Stimulated activated CD4-positive, alpha-beta T cell treated with anti-CD3 and anti-CD28 coated beads, Interleukin-15, amount 100 ng/mL, for 24 hours (primary cell): ENCODE measurements at regions not wholly inside any gene's neighbourhood (a gene's known extent, or its start where the extent isn't known, plus 50 kb on each side); places are given as distances from the start of the nearest gene placed in this dataset.

Source experiments
- DNase-seq: peaks from one replicate; pipeline ENCODE4 v3.0.0-alpha.2; 2020

DNA sequence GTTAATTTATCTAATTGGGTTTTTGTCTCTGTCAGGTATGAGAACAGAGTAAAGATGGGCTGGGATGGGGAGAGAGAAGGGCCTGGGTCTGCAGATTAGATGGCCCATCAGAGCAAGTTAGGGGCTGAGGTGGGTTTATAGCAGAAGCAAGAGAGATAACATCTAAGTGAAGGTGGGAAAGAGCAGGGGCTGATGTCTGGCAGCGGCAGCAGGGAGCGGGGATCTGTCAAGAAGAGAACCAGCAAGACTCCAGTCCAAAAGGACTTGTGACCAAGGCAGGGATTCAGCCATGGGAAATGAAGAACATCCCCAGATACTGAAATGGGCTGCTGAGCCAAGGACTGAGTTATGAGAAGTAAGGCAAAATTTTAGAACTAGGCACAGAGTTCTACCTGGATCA is 320.6 kb upstream of the TBL1XR1 start:
- DNase-seq = no peak

DNA sequence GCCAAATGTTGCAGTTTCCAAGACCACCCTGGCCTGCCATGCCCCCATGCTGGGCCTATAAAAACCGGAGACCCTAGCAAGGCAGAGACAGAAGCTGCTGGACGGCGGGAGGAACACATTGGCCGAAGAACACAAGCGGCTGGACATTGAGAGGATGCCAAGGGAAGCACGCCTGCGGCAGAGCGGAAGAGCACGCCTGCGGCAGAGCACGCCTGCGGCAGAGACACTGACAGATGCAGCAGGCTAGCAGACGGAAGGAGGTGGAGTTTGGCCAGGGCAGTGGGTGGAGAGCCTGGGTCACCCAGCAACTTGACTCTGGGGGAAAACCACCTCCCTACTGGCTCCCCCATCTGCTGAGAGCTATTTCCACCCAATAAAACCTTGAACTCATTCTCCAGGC is 322.3 kb upstream of the TBL1XR1 start:
- no peak for DNase-seq

DNA sequence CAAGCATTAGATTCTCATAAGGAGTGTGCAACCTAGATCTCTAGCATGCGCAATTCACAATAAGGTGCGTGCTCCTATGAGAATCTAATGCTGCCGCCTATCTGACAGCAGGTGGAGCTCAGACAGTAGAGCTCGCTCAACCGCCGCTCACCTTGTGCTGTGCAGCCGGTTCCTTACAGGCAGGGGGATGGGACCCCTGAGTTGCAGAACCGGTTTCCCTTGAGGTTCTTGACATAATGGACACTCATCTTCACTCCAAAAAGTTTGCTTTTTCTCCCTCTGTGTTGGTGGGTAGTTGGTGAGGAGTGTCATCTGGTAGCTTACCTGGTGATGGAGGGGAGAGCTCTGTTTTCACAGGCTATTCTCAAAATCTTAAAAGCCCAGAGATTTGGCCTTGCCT is 324.0 kb upstream of the TBL1XR1 start:
- DNase-seq = no peak

DNA sequence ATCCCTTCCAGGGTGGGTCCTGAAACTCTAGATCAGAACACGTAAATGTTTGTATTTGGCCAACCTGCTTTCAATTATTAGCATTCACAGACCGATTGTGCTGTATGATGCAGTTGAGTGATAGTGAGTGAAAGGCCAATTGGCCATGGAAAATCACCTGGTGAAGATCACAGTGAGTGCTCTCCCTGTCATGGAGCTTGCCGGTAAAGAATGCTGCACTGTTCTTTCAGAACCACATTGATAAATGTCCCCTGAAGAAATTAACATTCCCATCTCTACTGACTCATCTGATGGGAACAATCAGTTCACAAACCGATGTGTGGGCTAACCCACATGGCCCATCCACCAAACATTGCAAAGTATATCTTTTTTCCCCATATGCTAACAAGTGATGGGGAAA is 324.8 kb upstream of the TBL1XR1 start:
- DNase-seq = no peak

DNA sequence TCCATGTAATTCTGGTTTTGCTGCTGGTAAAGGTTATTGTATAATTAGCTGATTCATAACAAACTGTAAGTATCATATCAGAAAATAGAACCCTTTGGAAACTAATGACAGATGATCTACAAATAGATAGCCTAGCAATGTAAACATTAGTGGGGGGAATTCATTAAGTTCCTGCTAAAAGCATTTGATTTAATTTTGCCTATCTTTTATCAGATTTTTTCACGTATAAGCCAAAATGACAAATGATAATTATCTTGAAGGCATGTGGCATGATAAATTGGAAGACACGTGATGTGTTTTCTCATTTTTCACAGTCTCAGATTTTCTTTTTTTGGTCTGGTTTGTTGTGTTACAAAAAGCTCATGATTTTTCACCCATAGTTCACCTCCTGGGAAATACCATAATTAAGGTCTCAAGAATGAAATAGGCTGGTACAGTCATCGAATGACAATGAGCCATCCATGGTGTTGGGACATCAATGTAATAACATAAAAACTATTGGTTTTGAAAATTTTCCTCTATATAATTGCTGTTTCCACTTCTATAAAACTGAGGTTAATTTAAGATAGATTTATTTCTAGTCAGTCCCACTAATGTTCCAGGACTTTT is 325.9 kb upstream of the TBL1XR1 start:
- DNase-seq = no peak

DNA sequence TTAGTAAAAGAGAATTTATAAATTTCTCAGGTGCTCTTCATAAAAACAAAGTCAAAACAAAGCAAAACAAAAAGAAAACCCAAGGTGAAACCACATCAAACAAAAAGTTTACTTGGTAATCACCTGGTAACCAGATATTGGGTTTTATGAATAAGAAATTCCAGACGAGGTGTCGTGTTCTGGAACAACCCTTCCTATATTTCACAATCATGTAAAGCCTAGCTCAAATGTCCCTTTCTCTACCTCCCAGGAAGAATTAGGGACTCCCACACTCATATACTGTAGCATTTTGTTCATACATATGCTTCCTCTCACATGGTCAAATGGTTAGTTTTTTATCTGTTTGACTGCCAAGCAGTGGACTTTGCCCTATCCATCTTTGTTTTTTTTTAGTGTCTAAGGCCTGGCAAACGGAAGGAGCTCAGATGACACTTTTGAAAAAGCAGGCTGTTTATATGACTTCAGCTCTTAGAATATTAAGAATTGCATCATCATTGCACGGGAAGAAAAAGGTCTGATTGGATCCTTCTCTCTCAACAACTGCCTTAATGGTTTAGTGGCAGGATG is 326.7 kb upstream of the TBL1XR1 start:
- no peak for DNase-seq

DNA sequence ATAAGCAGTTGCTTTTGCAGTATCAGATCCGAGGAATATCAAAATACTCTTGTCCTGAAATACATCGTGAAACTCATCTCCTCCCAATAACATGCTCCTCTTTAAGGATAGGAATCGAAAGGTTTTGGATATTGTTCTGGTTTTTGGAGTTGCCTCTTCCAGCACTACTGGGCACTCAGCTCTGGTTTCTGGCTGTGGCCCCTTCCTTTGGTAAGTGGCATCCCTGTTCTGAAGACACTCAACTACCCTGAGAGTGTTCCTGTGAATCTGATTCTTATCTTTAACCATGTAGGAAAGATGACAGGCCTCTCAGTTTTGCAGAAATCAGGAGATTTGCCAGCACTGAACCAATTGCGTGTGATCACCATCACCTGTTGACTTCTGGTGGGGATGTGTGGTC is 327.5 kb upstream of the TBL1XR1 start:
- DNase-seq = no peak

DNA sequence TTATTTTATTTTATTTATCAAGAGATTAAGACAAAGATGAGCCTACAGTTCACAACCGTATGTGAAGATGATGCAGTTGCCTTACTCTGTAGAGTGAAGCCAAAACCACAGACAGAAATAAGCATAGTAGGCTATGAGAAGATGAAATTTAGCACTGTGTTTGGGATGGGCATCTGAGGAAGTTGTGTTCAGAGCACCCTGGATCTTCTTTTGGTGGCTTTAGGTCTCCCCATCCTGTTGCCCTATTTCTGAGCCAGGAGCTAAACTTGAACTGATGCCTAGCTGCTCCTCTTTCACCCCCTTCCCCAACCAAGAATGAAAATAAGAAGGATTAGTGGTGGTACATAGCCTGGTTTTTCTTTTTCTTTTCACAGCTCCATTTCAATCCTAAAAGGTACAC is 328.1 kb upstream of the TBL1XR1 start:
- no peak for DNase-seq

DNA sequence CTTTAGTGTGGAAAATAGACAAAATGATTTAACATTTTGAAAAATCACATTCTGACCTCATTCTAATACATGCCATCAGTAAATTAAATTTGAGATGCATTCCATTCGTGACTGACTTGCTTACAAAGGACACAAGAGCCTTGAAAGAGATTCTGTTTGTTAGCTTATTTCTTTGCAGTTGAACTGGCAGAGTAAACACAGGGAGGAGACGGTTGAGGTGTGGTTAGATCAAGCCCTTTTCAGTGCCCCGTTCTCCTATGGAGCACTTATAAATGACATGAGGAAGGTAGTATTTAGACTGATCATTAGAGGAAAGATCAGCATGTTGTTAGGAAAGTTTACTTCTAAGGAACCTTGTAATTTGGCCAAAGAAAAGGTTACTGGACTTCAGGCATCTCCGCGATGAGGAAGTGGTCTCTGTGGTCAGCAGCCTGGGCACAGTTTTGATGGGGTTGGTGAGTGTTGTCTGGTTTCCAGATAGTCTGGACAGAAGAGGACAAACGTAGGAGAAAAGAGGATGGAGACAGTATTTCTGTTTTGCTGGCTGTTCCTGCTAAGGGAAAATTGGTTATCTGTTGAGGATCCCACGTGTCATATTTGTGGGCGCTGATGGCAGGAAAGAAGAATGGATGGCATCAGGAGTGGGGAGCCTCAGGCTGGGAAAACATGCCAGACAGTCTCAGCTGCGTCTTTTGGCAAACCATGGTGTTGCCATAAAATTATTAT is 328.9 kb upstream of the TBL1XR1 start:
- DNase-seq = no peak

DNA sequence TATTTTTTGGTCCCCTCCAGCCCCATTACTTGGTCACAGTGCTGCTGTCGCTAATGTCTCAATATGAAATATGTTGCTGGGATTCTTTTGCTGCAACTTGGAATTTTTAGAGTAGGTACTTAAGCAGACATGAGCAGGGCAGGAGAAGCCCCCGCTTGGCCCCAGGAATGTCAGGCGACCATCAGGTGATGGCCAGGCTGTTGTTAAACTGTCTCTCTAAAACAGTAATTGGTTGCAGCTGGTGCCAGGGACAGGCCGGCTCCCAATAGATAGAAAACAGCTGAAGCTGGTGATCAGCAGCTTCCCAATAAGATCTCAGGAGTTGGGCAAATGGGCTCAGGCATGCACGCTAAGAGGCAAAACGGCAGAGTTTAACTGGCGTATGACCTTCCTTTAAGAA is 329.9 kb upstream of the TBL1XR1 start:
- no peak for DNase-seq

DNA sequence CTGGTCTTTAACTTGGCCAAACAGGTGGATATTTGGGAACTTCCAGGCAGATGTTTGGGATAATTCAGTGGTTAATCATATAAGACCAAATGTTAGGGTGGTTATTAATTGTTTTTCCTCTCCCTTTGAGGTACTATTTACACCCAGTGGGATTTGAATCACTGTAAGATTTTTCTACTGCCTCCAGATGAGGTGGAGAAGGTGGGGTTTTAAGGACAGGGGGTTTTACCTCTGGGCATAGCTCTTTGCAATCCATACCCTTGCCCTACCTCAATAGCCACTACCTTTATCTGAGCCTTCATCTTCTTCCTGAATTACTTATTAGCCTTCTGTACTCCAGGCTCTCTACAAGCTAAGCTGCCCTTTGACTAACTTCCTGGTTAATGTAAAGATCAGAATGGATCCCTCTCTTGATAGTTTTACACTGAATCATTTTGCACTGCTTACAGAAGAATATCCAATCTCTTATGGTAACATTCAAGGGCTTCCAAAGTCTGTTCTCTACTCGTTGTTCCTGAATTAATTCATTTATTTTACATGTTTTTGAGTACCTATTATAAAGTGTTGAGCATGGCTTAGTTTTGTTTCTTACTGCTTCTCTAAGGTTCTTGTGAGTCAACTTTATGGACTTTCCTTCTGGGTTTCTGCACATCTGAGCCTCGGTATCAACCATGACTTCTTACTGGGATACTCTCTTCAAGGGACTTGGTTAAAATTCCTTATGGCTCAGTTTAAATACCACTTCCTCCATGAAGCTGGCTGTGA is 331.2 kb upstream of the TBL1XR1 start:
- no peak for DNase-seq

DNA sequence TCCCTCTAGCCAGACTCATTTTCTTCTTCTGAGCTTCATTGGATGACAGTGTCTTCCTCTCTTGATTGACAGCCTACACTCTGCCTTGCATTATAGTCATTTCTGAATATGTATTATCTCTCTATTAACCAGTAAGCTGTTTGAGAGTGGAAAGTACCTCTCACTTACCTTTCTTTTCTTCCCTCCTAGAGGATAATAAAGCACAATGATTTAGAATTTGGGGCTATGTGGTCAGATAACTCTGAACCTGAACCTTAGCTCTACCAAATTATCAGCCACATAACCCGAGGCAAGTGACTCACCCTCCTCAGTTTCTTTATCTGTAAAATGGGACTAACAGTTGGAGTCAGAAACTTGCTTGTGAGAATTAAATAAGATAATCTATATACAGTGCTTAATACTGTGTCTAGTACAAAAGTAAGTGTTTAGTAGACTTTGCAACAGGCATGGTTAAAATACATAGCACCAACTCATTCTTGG is 331.8 kb upstream of the TBL1XR1 start:
- no peak for DNase-seq

DNA sequence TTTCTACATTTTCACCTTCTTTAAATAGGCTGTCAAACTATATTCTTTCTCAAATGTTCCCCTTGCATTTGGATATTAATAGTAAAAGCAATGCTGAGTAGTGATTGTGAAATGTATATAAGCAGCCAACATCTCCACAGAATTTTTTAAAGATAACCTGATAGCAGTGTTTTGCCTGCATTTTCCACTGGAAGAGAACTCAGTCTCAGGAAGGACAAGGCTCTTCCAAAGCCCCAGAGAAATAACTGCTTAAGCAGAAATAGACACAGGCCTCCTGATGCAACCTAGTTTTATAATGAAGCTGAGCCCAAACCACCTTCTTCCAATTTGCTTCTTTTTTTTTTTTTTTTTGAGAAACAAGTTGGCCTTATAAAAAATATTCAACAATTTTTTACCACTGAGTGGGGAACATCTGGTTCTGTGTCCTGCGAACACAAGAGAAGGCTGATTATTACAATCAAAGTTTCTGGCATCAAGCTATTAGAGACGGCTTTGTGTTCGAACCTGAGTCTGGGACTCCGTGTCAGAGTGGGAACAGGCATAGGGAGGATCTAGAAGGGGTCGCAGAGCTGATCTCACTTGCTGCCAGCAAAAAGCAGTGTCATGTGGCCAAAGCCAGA is 332.5 kb upstream of the TBL1XR1 start:
- no peak for DNase-seq

DNA sequence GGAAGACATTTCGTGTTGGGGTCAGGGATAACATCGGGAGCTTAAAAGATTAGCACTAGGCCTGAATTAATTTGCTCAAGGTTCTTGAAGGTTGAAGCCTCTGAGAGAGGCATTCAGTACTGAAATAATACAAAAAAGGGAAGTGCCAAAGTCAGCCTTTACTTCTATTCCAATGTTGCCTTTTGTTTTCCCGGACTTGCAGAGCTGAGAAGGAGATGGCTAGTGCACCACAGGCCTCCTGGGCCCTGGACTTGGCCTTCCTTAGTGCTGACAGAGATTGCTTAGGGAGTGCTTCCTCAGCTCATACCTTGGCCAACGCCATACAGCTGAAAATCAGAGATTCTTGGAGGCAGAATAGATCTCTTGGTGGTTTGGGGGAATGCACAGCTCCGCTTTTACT is 333.6 kb upstream of the TBL1XR1 start:
- no peak for DNase-seq

DNA sequence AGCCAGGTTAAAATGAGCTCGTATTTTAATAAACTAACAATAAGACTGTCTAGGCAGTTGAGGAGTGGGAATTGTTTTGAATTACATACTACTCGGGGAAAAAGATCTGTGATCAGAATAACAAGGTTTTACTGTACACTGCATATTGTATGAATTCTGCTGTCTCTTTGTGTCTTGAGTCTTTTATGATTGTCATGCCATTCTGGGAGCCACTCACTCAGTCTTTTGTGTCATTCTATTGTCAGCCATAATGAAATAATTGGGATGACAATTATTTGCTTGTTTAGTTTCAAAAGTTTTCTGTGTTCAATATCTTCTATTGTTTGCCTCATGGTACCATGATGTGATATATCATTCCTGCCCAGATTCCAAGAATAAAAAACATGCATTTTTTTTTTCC is 339.6 kb upstream of the TBL1XR1 start:
- DNase-seq = no peak

DNA sequence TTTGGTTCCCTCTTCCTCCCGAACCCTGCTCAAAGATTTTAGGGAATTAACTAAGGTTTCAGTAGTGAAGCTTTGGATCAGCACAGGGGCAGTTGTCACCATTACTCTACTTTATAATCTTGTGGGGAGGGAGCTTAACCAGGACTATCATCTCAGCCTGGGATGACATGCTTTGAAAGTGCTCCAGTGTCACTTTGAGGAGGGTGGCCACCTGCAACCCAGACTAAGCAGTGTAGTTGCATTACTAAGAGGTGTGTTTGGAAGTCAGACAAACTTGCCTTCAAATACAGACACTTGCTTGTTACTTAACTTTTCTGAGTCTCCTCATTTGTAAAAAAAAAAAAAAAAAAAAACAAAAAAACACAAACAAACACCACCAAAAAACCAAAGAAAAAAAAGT is 340.3 kb upstream of the TBL1XR1 start:
- DNase-seq = no peak

DNA sequence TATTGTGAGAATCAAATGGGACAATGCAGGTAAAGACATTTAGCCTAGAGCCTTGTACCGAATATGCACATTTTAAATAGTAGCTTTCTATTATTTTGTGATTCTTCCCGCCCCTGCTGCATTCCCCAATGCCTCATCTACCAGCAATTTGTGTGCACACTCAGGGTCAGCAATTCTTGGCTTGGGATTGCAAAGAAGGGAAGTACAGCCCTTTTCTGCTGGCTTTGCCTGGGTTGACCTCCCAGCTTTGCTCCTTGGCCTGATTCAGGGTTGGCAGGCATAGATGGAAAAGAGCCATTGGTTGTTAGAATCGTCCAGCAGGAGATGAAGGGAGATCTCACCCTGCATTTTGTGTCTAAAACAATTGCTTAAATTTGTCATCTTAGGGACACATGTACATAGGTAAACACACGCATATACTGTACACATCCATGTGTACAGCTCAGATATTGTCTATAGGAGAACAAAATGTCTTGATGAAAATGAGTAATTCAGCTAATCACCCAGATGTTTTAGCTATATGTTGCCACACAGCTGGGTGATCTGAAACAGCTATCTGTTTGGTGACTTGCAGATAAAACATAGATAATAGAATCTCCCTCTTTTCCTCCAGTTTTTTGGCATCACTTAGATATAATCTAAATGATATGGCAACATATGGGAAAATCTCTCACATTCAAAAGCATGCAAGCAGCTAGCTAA is 340.9 kb upstream of the TBL1XR1 start:
- DNase-seq = no peak

DNA sequence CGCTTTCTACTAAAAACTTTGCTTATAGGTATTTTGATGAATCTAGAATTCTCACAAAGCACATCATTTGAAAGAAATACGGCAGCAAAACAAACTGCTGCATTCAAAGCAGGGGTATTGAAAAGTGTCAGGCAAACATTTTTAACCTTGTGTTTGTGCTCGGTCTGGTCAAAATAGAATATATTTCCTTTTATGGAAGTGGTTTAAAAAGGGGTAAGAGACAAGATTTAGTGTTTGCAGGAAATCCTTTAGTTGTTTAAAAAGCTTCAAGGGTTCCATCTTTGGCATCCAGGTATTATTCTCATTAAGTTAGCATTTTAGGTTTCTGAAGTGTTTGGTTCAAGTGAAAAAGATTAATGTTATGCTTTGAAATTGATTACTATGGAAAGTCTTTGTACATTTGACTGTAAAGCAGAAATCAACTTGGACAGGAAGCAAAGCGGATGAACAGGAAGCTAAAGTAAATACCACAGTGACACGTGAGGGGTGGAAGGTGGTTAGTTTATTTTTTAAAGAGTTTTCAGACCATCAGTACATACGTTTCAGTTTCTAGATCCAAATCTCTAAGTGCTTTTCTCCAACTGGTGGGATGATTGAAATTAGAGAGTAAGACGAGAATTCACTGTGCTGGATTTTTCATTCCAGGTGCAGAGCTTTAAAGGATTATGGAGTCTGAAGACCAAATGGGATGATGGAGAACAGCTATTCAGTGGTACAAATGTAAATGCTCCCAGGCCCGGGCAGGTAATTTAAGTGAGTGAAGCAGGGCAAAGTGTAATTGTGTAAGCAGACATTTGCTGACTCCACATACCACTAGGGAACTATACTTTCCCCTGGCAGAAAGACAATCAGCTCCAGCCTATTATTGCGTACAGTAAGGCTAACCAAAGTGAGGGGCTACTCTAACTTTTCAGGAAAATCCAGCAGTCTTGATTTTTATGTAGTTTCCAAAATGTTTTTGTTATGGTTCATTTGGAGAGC is 341.8 kb upstream of the TBL1XR1 start:
- no peak for DNase-seq

DNA sequence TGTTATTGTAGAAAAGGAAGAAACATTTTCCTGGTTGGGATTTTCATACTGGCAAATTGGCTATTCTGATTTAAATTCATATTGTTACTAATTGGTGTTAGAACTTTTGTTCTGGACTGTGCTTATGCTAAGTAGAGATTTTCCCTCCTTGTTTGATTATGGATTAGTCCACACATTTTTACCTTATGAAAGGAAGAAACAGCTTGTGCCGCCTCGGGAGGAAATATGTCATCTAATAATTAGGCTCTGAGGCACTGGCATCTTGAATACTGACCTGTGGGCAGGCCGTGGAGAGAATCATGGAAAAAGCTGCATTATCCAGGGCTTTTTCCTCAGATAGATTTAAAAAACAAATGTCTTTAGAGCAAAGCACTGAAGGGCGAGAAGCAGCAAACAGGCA is 344.3 kb upstream of the TBL1XR1 start:
- no peak for DNase-seq

DNA sequence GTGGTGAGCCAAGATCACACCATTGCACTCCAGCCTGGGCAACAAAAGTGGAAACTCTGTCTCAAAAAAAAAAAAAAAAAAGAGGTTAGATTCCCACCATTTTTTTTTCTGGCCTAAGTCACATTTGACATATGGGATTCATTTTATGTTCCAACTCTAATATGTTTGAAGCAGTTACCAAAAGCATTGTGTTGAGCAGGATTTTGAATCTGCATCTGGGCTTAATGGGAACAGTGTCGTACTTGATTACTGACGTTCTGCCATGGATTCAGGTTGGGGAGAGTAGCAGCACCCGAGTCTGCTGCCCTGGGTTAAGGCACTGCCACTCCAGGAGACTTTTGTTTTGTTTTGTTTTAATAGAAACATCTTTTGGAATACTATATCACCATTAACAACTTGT is 348.7 kb upstream of the TBL1XR1 start:
- no peak for DNase-seq

DNA sequence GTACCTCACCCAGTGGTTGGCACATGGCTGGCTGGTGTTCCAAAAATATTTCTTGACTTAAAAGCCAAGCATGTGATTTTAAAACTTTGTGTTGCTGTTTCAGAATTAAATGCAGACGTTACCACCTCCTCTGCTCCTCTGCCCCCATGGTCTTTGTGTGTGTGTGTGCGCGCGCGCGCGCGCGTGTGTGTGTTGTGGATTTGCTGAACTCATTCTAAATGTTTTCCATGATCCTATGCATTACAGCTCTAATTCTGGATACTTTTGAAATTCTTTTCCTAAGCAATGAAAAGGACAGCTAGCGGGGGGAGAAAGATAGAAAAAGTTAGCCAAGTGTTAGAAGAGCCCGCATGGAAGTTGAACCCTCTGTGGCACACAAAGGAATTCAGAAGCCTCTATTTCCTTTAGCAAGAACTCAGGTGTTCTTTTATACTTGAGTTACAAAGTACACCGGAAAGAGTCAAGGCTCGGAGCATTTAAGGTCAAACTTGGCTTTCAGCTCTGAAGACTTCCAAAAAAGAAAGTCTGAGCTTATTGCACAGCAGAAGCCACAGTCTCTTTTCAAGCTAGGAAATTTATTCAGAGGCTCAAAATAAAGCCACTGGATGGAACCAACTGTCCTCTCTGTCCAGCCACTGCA is 350.5 kb upstream of the TBL1XR1 start:
- no peak for DNase-seq
